ENCODE measurements at regions not wholly inside any gene's neighbourhood (a gene's known extent, or its start where the extent isn't known, plus 50 kb on each side); places are given as distances from the start of the nearest gene placed in this dataset.

GRCh38 chr10:61018146-61018545, 74.2 kb upstream of the RHOBTB1 start:
- TF ChIP-seq CTCF (optimal IDR thresholded peaks at IDR 0.05 in 1 of 3, IDR thresholded peaks at IDR 0.05 in 1 of 3, conservative IDR thresholded peaks at IDR 0.05 in 1 of 3; ENCODE audit: extremely low read depth in 1 of 3, insufficient read depth in 2 of 3, low read length in 3 of 3) (no peak), EZH2 (IDR thresholded peaks at IDR 0.05; ENCODE audit: low read length) (no peak)

All from keratinocyte (primary cell).